Lower leg skin (tissue), 4 donors: ENCODE measurements at regions not wholly inside any gene's neighbourhood (a gene's known extent, or its start where the extent isn't known, plus 50 kb on each side); places are given as distances from the start of the nearest gene placed in this dataset.

ENCODE experiments used
- DNase-seq, 2 donors: peaks; one replicate each; pipeline ENCODE4 v3.0.0-alpha.2; 2019; ENCODE audit warnings: low spot score in 2 of 2
- H3K4me3 ChIP-seq: fragments of 200-600 bp; sonication (generic); 2 replicates; pipeline ENCODE4 v1.5.1; 2017; ENCODE audit warnings: mild to moderate bottlenecking, low read depth; ENCODE audit not compliant: poor library complexity, severe bottlenecking
- CTCF ChIP-seq, 3 donors: fragments of 450-650 bp; IDR thresholded peaks; one replicate each; pipeline ENCODE4 v1.5.1; 2016; ENCODE audit warnings: antibody characterized with exemption in 3 of 3, mild to moderate bottlenecking in 3 of 3, moderate library complexity in 2 of 3
- POLR2A ChIP-seq, 2 donors: fragments of 450-650 bp; IDR thresholded peaks; one replicate each; pipeline ENCODE4 v1.6.1; 2016 to 2017; ENCODE audit warnings: antibody characterized with exemption in 2 of 2, mild to moderate bottlenecking in 1 of 2, moderate library complexity in 1 of 2
- WGBS, 2 donors: methylation state at CpG; one replicate each; pipeline ENCODE4 v1.1.5; 2018; 5-methylcytosine and 5-hydroxymethylcytosine counted together
- intact Hi-C: fragments of 100-400 bp; cut with DNase I; formaldehyde crosslinking; loops from one replicate; pipeline ENCODE4 v1.15.0; 2023; ENCODE audit warnings: low total_unique reads

- intact Hi-C loops, result no loop called here
- 76 to 78% methylated on average over 13 of the region's 13 CpGs for WGBS, 2 donors
- DNase-seq, result peak in 1 of 2 donors; percentile 56
- H3K4me3 ChIP-seq, result no peak overlapping the region
- TF ChIP-seq POLR2A (IDR thresholded peaks at IDR 0.05), result no peak
- no peak for TF ChIP-seq CTCF (IDR thresholded peaks at IDR 0.05)
Measured at GRCh38 chr22:47943729-47944700, 1181.6 kb downstream of the TBC1D22A start.

- intact Hi-C loops, result no loop called here
- 90 to 93% methylated on average over 6 of the region's 6 CpGs for WGBS, 2 donors
- peak in 1 of 2 donors; percentile 37 for DNase-seq
- TF ChIP-seq CTCF (IDR thresholded peaks at IDR 0.05) (no peak), POLR2A (IDR thresholded peaks at IDR 0.05) (no peak)
- no peak overlapping the region for H3K4me3 ChIP-seq
Measured at GRCh38 chr22:47940211-47940610, 1177.8 kb downstream of the TBC1D22A start.

- intact Hi-C loops, result no loop called here
- 77 to 96% methylated on average over 3 of the region's 3 CpGs for WGBS, 2 donors
- H3K4me3 ChIP-seq, result no peak overlapping the region
- DNase-seq, result peak in 1 of 2 donors; percentile 56
- TF ChIP-seq POLR2A (IDR thresholded peaks at IDR 0.05), result no peak
- no peak for TF ChIP-seq CTCF (IDR thresholded peaks at IDR 0.05)
Measured at GRCh38 chr22:47933891-47934290, 1171.4 kb downstream of the TBC1D22A start.

- peak in 1 of 2 donors; percentile 36 for DNase-seq
- no peak overlapping the region for H3K4me3 ChIP-seq
- no peak for TF ChIP-seq CTCF (IDR thresholded peaks at IDR 0.05)
- no peak for TF ChIP-seq POLR2A (IDR thresholded peaks at IDR 0.05)
- WGBS, 2 donors, result 90 to 93% methylated on average over 4 of the region's 4 CpGs
- intact Hi-C loops, result no loop called here
Measured at GRCh38 chr22:47933226-47933625, 1170.8 kb downstream of the TBC1D22A start.

- intact Hi-C loops, result no loop called here
- WGBS, 2 donors, result 66 to 84% methylated on average over 4 of the region's 4 CpGs
- peak in 1 of 2 donors; percentile 62 for DNase-seq
- no peak overlapping the region for H3K4me3 ChIP-seq
- TF ChIP-seq POLR2A (IDR thresholded peaks at IDR 0.05) (no peak), CTCF (IDR thresholded peaks at IDR 0.05) (no peak)
Measured at GRCh38 chr22:47929646-47930185, 1167.3 kb downstream of the TBC1D22A start.
